H1 (cell line): ENCODE measurements at regions not wholly inside any gene's neighbourhood (a gene's known extent, or its start where the extent isn't known, plus 50 kb on each side); places are given as distances from the start of the nearest gene placed in this dataset.
A peak's percentile ranks its signal among the peaks of the same experiment; 100 is the strongest.

ENCODE experiments used
- CTCF ChIA-PET: fragments of 300-600 bp; sonication (Branson Sonifier 250); formaldehyde crosslinking; loops from one replicate; lab custom pipeline; 2021; ENCODE audit not compliant: partially characterized antibody; lab: Charles Lee
- POLR2A ChIA-PET: fragments of 300-600 bp; sonication (Branson Sonifier 250); formaldehyde crosslinking; loops from one replicate; lab custom pipeline; 2021; ENCODE audit warnings: inconsistent platforms; ENCODE audit not compliant: partially characterized antibody; lab: Charles Lee
- DNase-seq, 2 experiments: peaks; one replicate each; pipeline versions ENCODE4 v3.0.0 to v3.0.0-alpha.2; 2010 to 2022; ENCODE audit warnings: low spot score in 2 of 2, low read depth in 1 of 2, mixed read lengths in 1 of 2
- FAIRE-seq: peaks from 2 replicates; lab custom pipeline; 2011; peaks lifted over from hg19 to GRCh38; lab: Jason Lieb, UNC
- H2AFZ ChIP-seq: 2 replicates; pipeline ENCODE4 v1.8.1; 2012; ENCODE audit warnings: low read length, inconsistent platforms
- H2AK5ac ChIP-seq: 2 replicates; pipeline ENCODE4 v1.6.1; 2013; ENCODE audit warnings: low read depth, low read length
- H2BK120ac ChIP-seq: replicated peaks from 2 replicates; pipeline ENCODE3; 2013; ENCODE audit warnings: low read depth, low read length, inconsistent platforms
- H2BK12ac ChIP-seq: 2 replicates; pipeline ENCODE4 v1.6.1; 2013; ENCODE audit warnings: low read depth, low read length
- H2BK15ac ChIP-seq: 2 replicates; pipeline ENCODE4 v1.6.1; 2013; ENCODE audit warnings: low read length
- H2BK20ac ChIP-seq: 2 replicates; pipeline ENCODE4 v1.6.1; 2013; ENCODE audit warnings: low read length
- H2BK5ac ChIP-seq: 2 replicates; pipeline ENCODE4 v1.6.1; 2013; ENCODE audit warnings: low read depth, low read length
- H3K14ac ChIP-seq: 2 replicates; pipeline ENCODE4 v1.6.1; 2013; ENCODE audit warnings: inconsistent platforms; ENCODE audit not compliant: insufficient read length
- H3K18ac ChIP-seq: 2 replicates; pipeline ENCODE4 v1.6.1; 2013; ENCODE audit warnings: low read length; ENCODE audit errors: extremely low read depth
- H3K23ac ChIP-seq: 2 replicates; pipeline ENCODE4 v1.6.1; 2013; ENCODE audit warnings: inconsistent platforms; ENCODE audit not compliant: insufficient read length
- H3K23me2 ChIP-seq: 2 replicates; pipeline ENCODE4 v1.6.1; 2013; ENCODE audit warnings: low read depth, low read length
- H3K27ac ChIP-seq: 2 replicates; pipeline ENCODE4 v1.6.1; 2011; ENCODE audit warnings: low read depth, low read length, inconsistent platforms
- H3K27me3 ChIP-seq, 4 experiments: replicated peaks in 1 of 4; 1 replicate in 1 of 4; 2 replicates in 3 of 4; pipeline versions ENCODE4 v1.6.1 to v1.8.1; 2011 to 2013; ENCODE audit warnings: low read length in 3 of 4, mild to moderate bottlenecking in 3 of 4, inconsistent platforms in 2 of 4, mixed read lengths in 2 of 4, moderate library complexity in 1 of 4; ENCODE audit not compliant: control insufficient read depth in 3 of 4, insufficient read depth in 3 of 4; ENCODE audit errors: extremely low read depth in 1 of 4
- H3K36me3 ChIP-seq, 4 experiments: 2 replicates each; pipeline versions ENCODE4 v1.6.1 to v1.8.1; 2011 to 2013; ENCODE audit warnings: mild to moderate bottlenecking in 4 of 4, low read length in 3 of 4, moderate library complexity in 2 of 4, control low read depth in 1 of 4, inconsistent platforms in 1 of 4; ENCODE audit not compliant: insufficient read depth in 4 of 4, control insufficient read depth in 2 of 4
- H3K4ac ChIP-seq: replicated peaks from 2 replicates; pipeline ENCODE3; 2013; ENCODE audit warnings: low read length, low read depth, mixed read lengths, inconsistent platforms; ENCODE audit not compliant: insufficient read length
- H3K4me1 ChIP-seq, 4 experiments: replicated peaks in 1 of 4; 1 replicate in 1 of 4; 2 replicates in 3 of 4; pipeline versions ENCODE4 v1.6.1 to v1.8.1; 2011 to 2013; ENCODE audit warnings: low read length in 3 of 4, inconsistent platforms in 2 of 4, mixed read lengths in 1 of 4; ENCODE audit not compliant: insufficient read depth in 4 of 4, control insufficient read depth in 3 of 4
- H3K4me2 ChIP-seq, 2 experiments: 2 replicates each; pipeline versions ENCODE4 v1.6.1 to v1.8.1; 2011 to 2013; ENCODE audit warnings: low read depth in 2 of 2, low read length in 2 of 2, control low read depth in 1 of 2, inconsistent platforms in 1 of 2, mild to moderate bottlenecking in 1 of 2; ENCODE audit not compliant: insufficient read depth in 1 of 2
- H3K4me3 ChIP-seq, 4 experiments: fragments of 200-600, 300-600 bp in 1 of 4; sonication (generic), shearing (Covaris generic), sonication (Bioruptor Twin) in 1 of 4; 2 replicates each; pipeline versions ENCODE4 v1.5.1 to v1.8.1; 2011 to 2016; ENCODE audit warnings: low read length in 4 of 4, low read depth in 3 of 4, control low read depth in 2 of 4, inconsistent platforms in 2 of 4, mild to moderate bottlenecking in 2 of 4, mixed read lengths in 1 of 4, moderate library complexity in 1 of 4; ENCODE audit not compliant: insufficient read depth in 2 of 4; ENCODE audit errors: extremely low read depth in 1 of 4
- H3K56ac ChIP-seq: replicated peaks from 2 replicates; pipeline ENCODE3; 2013; ENCODE audit warnings: low read depth, mild to moderate bottlenecking, mixed read lengths, low read length, inconsistent platforms; ENCODE audit not compliant: insufficient read length
- H3K79me1 ChIP-seq: 2 replicates; pipeline ENCODE4 v1.6.1; 2013; ENCODE audit warnings: low read depth, low read length, control low read depth
- H3K79me2 ChIP-seq, 2 experiments: 2 replicates each; pipeline versions ENCODE4 v1.6.1 to v1.8.1; 2012 to 2013; ENCODE audit warnings: low read length in 2 of 2, mild to moderate bottlenecking in 2 of 2, inconsistent platforms in 1 of 2; ENCODE audit not compliant: insufficient read depth in 2 of 2, control insufficient read depth in 1 of 2
- H3K9ac ChIP-seq, 4 experiments: replicated peaks in 1 of 4; 1 replicate in 1 of 4; 2 replicates in 3 of 4; pipeline versions ENCODE4 v1.6.1 to v1.8.1; 2011 to 2013; ENCODE audit warnings: low read depth in 3 of 4, low read length in 3 of 4, control low read depth in 2 of 4, mild to moderate bottlenecking in 2 of 4, moderate library complexity in 2 of 4, inconsistent platforms in 1 of 4; ENCODE audit errors: extremely low read depth in 1 of 4
- H3K9me3 ChIP-seq, 2 experiments: 2 replicates each; pipeline versions ENCODE4 v1.6.1 to v1.8.1; 2012 to 2013; ENCODE audit warnings: mild to moderate bottlenecking in 2 of 2, moderate library complexity in 2 of 2, control low read depth in 1 of 2, inconsistent platforms in 1 of 2, low read depth in 1 of 2, low read length in 1 of 2, mixed read lengths in 1 of 2; ENCODE audit not compliant: insufficient read depth in 2 of 2
- H4K20me1 ChIP-seq, 2 experiments: replicated peaks in 1 of 2; 2 replicates each; pipeline versions ENCODE3 to v1.8.1; 2011 to 2013; ENCODE audit warnings: inconsistent platforms in 2 of 2, low read length in 2 of 2, mild to moderate bottlenecking in 1 of 2; ENCODE audit not compliant: insufficient read depth in 2 of 2, control insufficient read depth in 1 of 2
- H4K5ac ChIP-seq: 2 replicates; pipeline ENCODE4 v1.6.1; 2013; ENCODE audit warnings: low read length, low read depth, mixed read lengths, inconsistent platforms; ENCODE audit not compliant: insufficient read length
- H4K8ac ChIP-seq: 2 replicates; pipeline ENCODE4 v1.8.0; 2013; ENCODE audit warnings: mild to moderate bottlenecking, moderate library complexity, low read length, inconsistent platforms; ENCODE audit not compliant: insufficient read depth; ENCODE audit errors: extremely low read depth
- H4K91ac ChIP-seq: replicated peaks from 2 replicates; pipeline ENCODE3; 2013; ENCODE audit warnings: low read length, mixed read lengths, inconsistent platforms; ENCODE audit not compliant: insufficient read length
- ASH2L ChIP-seq: fragments of 200-600, 300-600 bp; sonication (generic); IDR thresholded peaks from one replicate; pipeline ENCODE4 v1.7.1; 2017; ENCODE audit warnings: low read length
- EP300 ChIP-seq, 2 experiments: IDR thresholded peaks; 1 replicate in 1 of 2; 2 replicates in 1 of 2; pipeline ENCODE4 v1.6.1; 2011 to 2012; ENCODE audit warnings: low read depth in 2 of 2, low read length in 2 of 2, mild to moderate bottlenecking in 2 of 2, borderline replicate concordance in 1 of 2, inconsistent platforms in 1 of 2, moderate library complexity in 1 of 2
- POU5F1 ChIP-seq: IDR thresholded peaks from 2 replicates; pipeline ENCODE4 v1.6.1; 2011; ENCODE audit warnings: low read depth, mild to moderate bottlenecking, low read length, moderate library complexity
- RNF2 ChIP-seq: fragments of 200-900, 300-1000 bp; sonication (generic); IDR thresholded peaks from 2 replicates; pipeline ENCODE4 v1.7.1; 2016; ENCODE audit warnings: borderline replicate concordance, low read depth, mild to moderate bottlenecking, antibody characterized with exemption, low read length; ENCODE audit not compliant: poor library complexity, severe bottlenecking; ENCODE audit errors: missing control alignments
- RXRA ChIP-seq: IDR thresholded peaks from 2 replicates; pipeline ENCODE4 v1.6.1; 2011; ENCODE audit warnings: low read depth, mild to moderate bottlenecking, low read length, moderate library complexity; ENCODE audit not compliant: insufficient read depth
- SP2 ChIP-seq: IDR thresholded peaks from 2 replicates; pipeline ENCODE4 v1.6.1; 2012; ENCODE audit warnings: mild to moderate bottlenecking, low read length, inconsistent platforms
- TAF7 ChIP-seq: optimal IDR thresholded peaks from 2 replicates; pipeline ENCODE3; 2011; ENCODE audit warnings: low read depth, mild to moderate bottlenecking, inconsistent platforms, low read length, moderate library complexity, borderline replicate concordance
- WGBS, 2 experiments: shearing (Covaris generic) in 1 of 2; methylation state at CpG; one replicate each; pipeline versions ENCODE4 v1.1.6 to v1.1.7; 2013 to 2015; ENCODE audit warnings: low lambda C conversion rate in 2 of 2, mixed read lengths in 2 of 2, inconsistent platforms in 1 of 2, low coverage in 1 of 2, missing lambda C conversion rate in 1 of 2; ENCODE audit not compliant: insufficient replicate concordance in 2 of 2, insufficient coverage in 1 of 2, insufficient read length in 1 of 2; ENCODE audit errors: extremely low coverage in 1 of 2, missing lambda C conversion rate in 1 of 2; 5-methylcytosine and 5-hydroxymethylcytosine counted together
- TF ChIP-seq, protein P1 (sequence below): IDR thresholded peaks from 2 replicates; pipeline ENCODE4 v1.6.1; 2012; ENCODE audit warnings: inconsistent platforms
- TF ChIP-seq, protein P2 (sequence below): IDR thresholded peaks from 2 replicates; pipeline ENCODE4 v1.6.1; 2011; ENCODE audit warnings: low read length, improper control_type of control experiment

DNA sequence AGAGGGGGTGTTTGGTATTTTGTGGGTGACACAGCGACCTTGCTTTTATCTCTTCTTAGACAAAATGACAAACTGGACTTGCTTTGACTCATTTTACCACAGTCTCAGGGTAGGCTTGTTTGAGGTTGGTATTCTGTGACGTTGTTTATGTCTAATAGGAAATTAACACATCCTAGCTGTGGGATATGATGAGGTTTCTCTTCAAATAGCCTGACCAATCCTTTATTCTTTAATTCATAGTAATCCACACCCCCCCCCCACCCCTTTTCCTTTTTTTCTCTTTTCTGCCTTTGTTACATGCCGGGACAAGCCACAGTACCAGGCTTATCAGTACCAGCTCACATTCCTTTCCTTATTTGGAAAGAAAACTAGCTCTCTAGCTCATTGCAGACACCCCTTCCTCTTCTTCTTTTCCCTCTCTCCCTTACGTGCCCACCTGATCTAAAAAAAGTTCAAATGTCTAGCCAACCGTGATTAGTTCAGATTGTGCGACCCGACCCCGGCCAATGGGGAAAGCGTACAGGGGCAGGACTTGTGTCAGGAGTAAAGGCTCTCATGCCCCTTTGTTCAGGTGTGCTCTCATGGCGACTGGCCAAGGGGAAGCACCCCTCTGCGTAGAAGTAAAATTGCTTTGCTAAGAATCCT lies 52.2 kb upstream of the PTPRM start:
- Histone ChIP-seq H3K23me2 (0 out of 2 replicates have a peak, but pooled peaks cover 2% of the 10 kb centered on the region), H3K27ac (peak overlapping the region; percentile 55; the same call in 1 of the 2 replicates)
- CTCF ChIA-PET = interaction anchor here (0.6 to 1.1 kb wide), 2 partner anchors 65 to 293 kb away, joined by 3 read pairs; no protein-coding TSS in a partner anchor
- no peak for TF ChIP-seq SP2
- TF ChIP-seq, protein P1, sequence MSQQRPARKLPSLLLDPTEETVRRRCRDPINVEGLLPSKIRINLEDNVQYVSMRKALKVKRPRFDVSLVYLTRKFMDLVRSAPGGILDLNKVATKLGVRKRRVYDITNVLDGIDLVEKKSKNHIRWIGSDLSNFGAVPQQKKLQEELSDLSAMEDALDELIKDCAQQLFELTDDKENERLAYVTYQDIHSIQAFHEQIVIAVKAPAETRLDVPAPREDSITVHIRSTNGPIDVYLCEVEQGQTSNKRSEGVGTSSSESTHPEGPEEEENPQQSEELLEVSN = no peak
- peak; percentile 25 for TF ChIP-seq ASH2L
- no peak for TF ChIP-seq RXRA
- TF ChIP-seq EP300 (IDR thresholded peaks at IDR 0.05; ENCODE audit: borderline replicate concordance in 1 of 2, low read depth in 2 of 2, low read length in 2 of 2) = no peak
- no peak for TF ChIP-seq POU5F1
- no peak for TF ChIP-seq TAF7
- TF ChIP-seq RNF2 = no peak
- TF ChIP-seq, protein P2, sequence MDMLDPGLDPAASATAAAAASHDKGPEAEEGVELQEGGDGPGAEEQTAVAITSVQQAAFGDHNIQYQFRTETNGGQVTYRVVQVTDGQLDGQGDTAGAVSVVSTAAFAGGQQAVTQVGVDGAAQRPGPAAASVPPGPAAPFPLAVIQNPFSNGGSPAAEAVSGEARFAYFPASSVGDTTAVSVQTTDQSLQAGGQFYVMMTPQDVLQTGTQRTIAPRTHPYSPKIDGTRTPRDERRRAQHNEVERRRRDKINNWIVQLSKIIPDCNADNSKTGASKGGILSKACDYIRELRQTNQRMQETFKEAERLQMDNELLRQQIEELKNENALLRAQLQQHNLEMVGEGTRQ = no peak

More for the DNA sequence above, 52.2 kb upstream of the PTPRM start:
- WGBS, 2 experiments = 65% methylated on average over 11 of the region's 11 CpGs; no CpG with 5 or more reads in 1 of the 2 experiments
- Histone ChIP-seq H3K4me3 (no peak overlapping the region), H3K4ac (peak overlapping the region; percentile 27), H4K5ac (no peak overlapping the region), H3K27me3 (no peaks in the 10 kb centered on the region; a peak in 1 of 7 replicates), H2BK120ac (peak overlapping the region; percentile 62), H3K79me1 (no peaks in the 10 kb centered on the region), H3K56ac (no peak overlapping the region), H4K8ac (peak overlapping the region; percentile 81; the same call in 1 of the 2 replicates), H3K9me3 (no peaks in the 10 kb centered on the region), H3K4me2 (peak overlapping the region in 1 of 2 experiments; percentile 47; a peak in 1 of 4 replicates), H2BK12ac (peak overlapping the region; percentile 93; the same call in 1 of the 2 replicates), H3K4me1 (peaks cover 0 to 23% (median 8%) of the 10 kb centered on the region in 4 experiments; a peak in 5 of 7 replicates), H3K18ac (no peak overlapping the region), H3K14ac (no peak overlapping the region), H3K36me3 (no peaks in the 10 kb centered on the region), H3K79me2 (no peaks in the 10 kb centered on the region), H2AFZ (peak overlapping the region; percentile 96), H2BK20ac (peak overlapping the region; percentile 94; the same call in 1 of the 2 replicates), H2AK5ac (no peak overlapping the region), H3K23ac (no peak overlapping the region), H2BK15ac (no peak overlapping the region), H2BK5ac (peak overlapping the region; percentile 84; the same call in 1 of the 2 replicates), H3K9ac (peak overlapping the region in 1 of 4 experiments; percentile 47; a peak in 1 of 7 replicates), H4K91ac (no peak overlapping the region), H4K20me1 (no peaks in the 10 kb centered on the region)
- peak in 1 of 2 experiments; percentile 56 for DNase-seq
- FAIRE-seq = peak; percentile 78
- POLR2A ChIA-PET = interaction anchor here (0.6 kb wide), 1 partner anchor 16 kb away, joined by 5 read pairs; no protein-coding TSS in a partner anchor
